ENCODE measurements at regions not wholly inside any gene's neighbourhood (a gene's known extent, or its start where the extent isn't known, plus 50 kb on each side); places are given as distances from the start of the nearest gene placed in this dataset.

- Mint-ChIP-seq H3K4me3 (no peak overlapping the region), H3K4me1 (no peaks in the 10 kb centered on the region), H3K27me3 (no peaks in the 10 kb centered on the region), H3K27ac (no peak overlapping the region), H3K9me3 (ENCODE audit: insufficient read depth) (no peaks in the 10 kb centered on the region)
- DNase-seq = no peak
- Histone ChIP-seq H3K4me3 (ENCODE audit: control extremely low read depth in 1 of 5, extremely low read depth in 1 of 5, insufficient read depth in 1 of 5, low read depth in 2 of 5, low read length in 4 of 5) (no peak overlapping the region), H3K79me2 (ENCODE audit: control insufficient read depth, insufficient read depth, low read length) (no peaks in the 10 kb centered on the region), H3K9me3 (ENCODE audit: control extremely low read depth in 1 of 3, control insufficient read depth in 2 of 3, insufficient read depth in 1 of 3, low read length in 2 of 3) (no peaks in the 10 kb centered on the region), H3K4me2 (replicated peaks; ENCODE audit: low read depth, low read length, poor library complexity, severe bottlenecking) (no peak overlapping the region), H3K9ac (ENCODE audit: low read length) (no peak overlapping the region), H2AFZ (ENCODE audit: insufficient read depth, low read depth, low read length, poor library complexity, severe bottlenecking) (no peak overlapping the region), H3K27ac (ENCODE audit: low read length in 2 of 2) (no peak overlapping the region), H3K36me3 (replicated peaks in 1 of 2; ENCODE audit: control extremely low read depth in 1 of 2, control insufficient read depth in 1 of 2, extremely low read depth in 1 of 2, insufficient read depth in 2 of 2, low read length in 1 of 2) (no peaks in the 10 kb centered on the region), H3K4me1 (ENCODE audit: control insufficient read depth in 2 of 2, insufficient read depth in 2 of 2, low read length in 2 of 2) (no peaks in the 10 kb centered on the region), H3K27me3 (replicated peaks in 1 of 4; ENCODE audit: control extremely low read depth in 1 of 4, control insufficient read depth in 3 of 4, insufficient read depth in 4 of 4, low read length in 3 of 4) (no peaks in the 10 kb centered on the region), H4K20me1 (ENCODE audit: control insufficient read depth, insufficient read depth, low read length, poor library complexity, severe bottlenecking) (no peaks in the 10 kb centered on the region)
- ChIA-PET CTCF (no interaction called here), POLR2A (no interaction called here)
- TF ChIP-seq CTCF (IDR thresholded peaks at IDR 0.05) (no peak), EZH2 (IDR thresholded peaks at IDR 0.05; ENCODE audit: borderline replicate concordance, insufficient read depth, low read depth, low read length, poor library complexity, severe bottlenecking) (no peak)
- intact Hi-C loops (cut with micrococcal nuclease) = no loop called here
- ATAC-seq (ENCODE audit: low read depth) = no peak
Observed at GRCh38 chr2:49225126-49225525, 70.8 kb upstream of the FSHR start.

GRCh38 chr2:49224426-49225010, 70.2 kb upstream of the FSHR start:
- DNase-seq = no peak
- Mint-ChIP-seq H3K4me3 (no peak overlapping the region), H3K9me3 (ENCODE audit: insufficient read depth) (no peaks in the 10 kb centered on the region), H3K27ac (no peak overlapping the region), H3K27me3 (no peaks in the 10 kb centered on the region), H3K4me1 (no peaks in the 10 kb centered on the region)
- no peak overlapping the region for H3K27ac ChIP-seq (ENCODE audit: low read length in 2 of 2)
- ATAC-seq (ENCODE audit: low read depth) = no peak
- no peaks in the 10 kb centered on the region for H3K27me3 ChIP-seq (replicated peaks in 1 of 4; ENCODE audit: control extremely low read depth in 1 of 4, control insufficient read depth in 3 of 4, insufficient read depth in 4 of 4, low read length in 3 of 4)
- TF ChIP-seq CTCF (IDR thresholded peaks at IDR 0.05) (no peak), EZH2 (IDR thresholded peaks at IDR 0.05; ENCODE audit: borderline replicate concordance, insufficient read depth, low read depth, low read length, poor library complexity, severe bottlenecking) (no peak)
- no peaks in the 10 kb centered on the region for H3K79me2 ChIP-seq (ENCODE audit: control insufficient read depth, insufficient read depth, low read length)
- POLR2A ChIA-PET = no interaction called here
- no peaks in the 10 kb centered on the region for H4K20me1 ChIP-seq (ENCODE audit: control insufficient read depth, insufficient read depth, low read length, poor library complexity, severe bottlenecking)
- no peak overlapping the region for H3K4me2 ChIP-seq (replicated peaks; ENCODE audit: low read depth, low read length, poor library complexity, severe bottlenecking)
- 63% methylated on average over 4 of the region's 4 CpGs for WGBS (ENCODE audit: insufficient coverage)
- no peak overlapping the region for H3K9ac ChIP-seq (ENCODE audit: low read length)
- H3K9me3 ChIP-seq (ENCODE audit: control extremely low read depth in 1 of 3, control insufficient read depth in 2 of 3, insufficient read depth in 1 of 3, low read length in 2 of 3) = no peaks in the 10 kb centered on the region
- CTCF ChIA-PET = no interaction called here
- intact Hi-C loops (cut with micrococcal nuclease) = no loop called here
- H3K4me1 ChIP-seq (ENCODE audit: control insufficient read depth in 2 of 2, insufficient read depth in 2 of 2, low read length in 2 of 2) = no peaks in the 10 kb centered on the region
- no peak overlapping the region for H3K4me3 ChIP-seq (ENCODE audit: control extremely low read depth in 1 of 5, extremely low read depth in 1 of 5, insufficient read depth in 1 of 5, low read depth in 2 of 5, low read length in 4 of 5)
- no peak overlapping the region for H2AFZ ChIP-seq (ENCODE audit: insufficient read depth, low read depth, low read length, poor library complexity, severe bottlenecking)
- H3K36me3 ChIP-seq (replicated peaks in 1 of 2; ENCODE audit: control extremely low read depth in 1 of 2, control insufficient read depth in 1 of 2, extremely low read depth in 1 of 2, insufficient read depth in 2 of 2, low read length in 1 of 2) = no peaks in the 10 kb centered on the region

All from B cell (primary cell).